MV-4-11 (cell line): ENCODE measurements at regions not wholly inside any gene's neighbourhood (a gene's known extent, or its start where the extent isn't known, plus 50 kb on each side); places are given as distances from the start of the nearest gene placed in this dataset.

Source experiments
- DNase-seq: peaks from one replicate; lab custom pipeline; 2025; lab: John Stamatoyannopoulos, UW

DNA sequence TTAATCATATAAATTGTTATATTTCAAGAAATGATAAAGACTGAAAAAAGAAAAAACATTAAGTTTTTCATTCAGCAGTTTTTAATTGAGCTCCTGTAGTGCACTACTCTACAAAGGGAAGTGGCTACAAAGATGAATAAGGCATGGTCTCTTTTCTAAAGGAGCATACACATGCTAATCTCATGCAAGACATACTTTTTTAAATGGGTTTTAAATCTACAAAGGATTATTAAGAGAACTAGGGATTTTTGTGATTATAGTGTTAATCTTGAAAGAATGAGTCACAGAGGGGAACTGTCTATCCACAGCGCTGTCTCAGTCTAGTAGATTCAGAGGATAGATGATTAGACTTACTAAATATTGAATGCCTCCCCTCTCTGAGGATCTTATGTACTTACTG, 1722.2 kb downstream of the RPA4 start:
- no peak for DNase-seq

- DNase-seq = no peak
Observed at GRCh38 chrX:98607739-98608138, 1724.0 kb downstream of the RPA4 start.

- no peak for DNase-seq
Observed at GRCh38 chrX:98627645-98628044, 1743.9 kb downstream of the RPA4 start.

GRCh38 chrX:98637451-98637850, 1753.7 kb downstream of the RPA4 start:
- DNase-seq = no peak

DNA sequence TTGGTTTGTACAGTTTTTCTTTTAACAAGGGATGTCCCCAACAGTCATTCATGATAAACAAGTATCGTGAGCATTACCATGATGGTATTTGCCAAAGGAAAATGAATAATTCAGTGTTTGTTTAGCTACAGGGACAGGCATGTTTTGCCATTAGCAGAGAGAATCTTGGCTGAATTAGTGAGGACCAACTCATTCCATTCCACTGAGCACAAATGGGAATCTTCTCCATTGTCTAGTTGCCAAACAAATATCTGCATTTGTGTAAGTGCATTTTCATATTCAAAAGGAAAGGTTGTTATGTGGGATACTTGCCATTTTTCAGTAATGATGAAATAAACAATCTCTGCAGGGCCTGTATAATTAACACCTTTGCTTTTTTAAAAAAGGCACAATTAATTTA, 1762.6 kb downstream of the RPA4 start:
- DNase-seq = no peak

- no peak for DNase-seq
Observed at GRCh38 chrX:98654565-98654964, 1755.5 kb downstream of the PCDH19 start.
